Fibroblast of lung (primary cell): ENCODE measurements at regions not wholly inside any gene's neighbourhood (a gene's known extent, or its start where the extent isn't known, plus 50 kb on each side); places are given as distances from the start of the nearest gene placed in this dataset.

Experiments
- CTCF ChIP-seq, 2 donors: IDR thresholded peaks in 1 of 2; conservative IDR thresholded peaks in 1 of 2; 1 replicate in 1 of 2; 2 replicates in 1 of 2; pipeline ENCODE4 v1.5.1; 2011 to 2012; ENCODE audit warnings: low read length in 2 of 2, control low read depth in 1 of 2, inconsistent platforms in 1 of 2, low read depth in 1 of 2, mild to moderate bottlenecking in 1 of 2
- EZH2 ChIP-seq: IDR thresholded peaks from 2 replicates; pipeline ENCODE4 v1.5.1; 2012; ENCODE audit warnings: low read length, control low read depth, mild to moderate bottlenecking; ENCODE audit errors: missing control alignments

GRCh38 chr16:54817432-54817831, 113.2 kb upstream of the IRX5 start:
- no peak for TF ChIP-seq CTCF (conservative IDR thresholded peaks at IDR 0.05 in 1 of 2, IDR thresholded peaks at IDR 0.05 in 1 of 2; ENCODE audit: low read depth in 1 of 2, low read length in 2 of 2)
- no peak for TF ChIP-seq EZH2
